AG04450 (cell line): ENCODE measurements at regions not wholly inside any gene's neighbourhood (a gene's known extent, or its start where the extent isn't known, plus 50 kb on each side); places are given as distances from the start of the nearest gene placed in this dataset.

ENCODE experiments used
- CTCF ChIA-PET: fragments of 300-600, 350-600 bp; formaldehyde crosslinking; extraction: SDS; loops from one replicate; lab custom pipeline; 2022; ENCODE audit warnings: antibody characterized with exemption, inconsistent platforms; lab: Charles Lee
- POLR2A ChIA-PET: fragments of 350-600 bp; formaldehyde crosslinking; extraction: SDS; loops from one replicate; lab custom pipeline; 2021; ENCODE audit warnings: antibody characterized with exemption, inconsistent platforms; lab: Yijun Ruan, JAX
- DNase-seq: peaks from one replicate; pipeline ENCODE4 v3.0.0-alpha.2; 2011; ENCODE audit warnings: low read depth, low spot score
- H3K27ac ChIP-seq: one replicate; pipeline ENCODE4 v1.5.1; 2012; ENCODE audit warnings: low read depth, low read length, control low read depth
- H3K27me3 ChIP-seq: one replicate; pipeline ENCODE4 v1.6.0; 2012; ENCODE audit warnings: low read length; ENCODE audit not compliant: control insufficient read depth, insufficient read depth
- H3K4me3 ChIP-seq: 2 replicates; pipeline ENCODE4 v1.5.1; 2011; ENCODE audit warnings: mild to moderate bottlenecking, low read depth, low read length, control low read depth
- H3K9me3 ChIP-seq: 2 replicates; pipeline ENCODE4 v1.5.1; 2012; ENCODE audit warnings: low read length; ENCODE audit not compliant: control insufficient read depth, insufficient read depth
- CTCF ChIP-seq: IDR thresholded peaks from 2 replicates; pipeline ENCODE4 v1.5.1; 2011; ENCODE audit warnings: low read depth, low read length, control low read depth, inconsistent platforms

GRCh38 chr18:7480879-7481278, 86.2 kb upstream of the PTPRM start:
- no peak for DNase-seq
- Histone ChIP-seq H3K27ac (no peak overlapping the region), H3K9me3 (no peaks in the 10 kb centered on the region), H3K4me3 (no peak overlapping the region), H3K27me3 (no peaks in the 10 kb centered on the region)
- no peak for TF ChIP-seq CTCF
- ChIA-PET CTCF (no interaction called here), POLR2A (no interaction called here)

- POLR2A ChIA-PET = no interaction called here
These were observed 84.8 kb upstream of the PTPRM start for GRCh38 chr18:7482342-7482741.

GRCh38 chr18:7485616-7486015, 81.5 kb upstream of the PTPRM start:
- POLR2A ChIA-PET = no interaction called here
- no peaks in the 10 kb centered on the region for H3K9me3 ChIP-seq
- no peak overlapping the region for H3K27ac ChIP-seq
- no peak overlapping the region for H3K4me3 ChIP-seq
- CTCF ChIA-PET = no interaction called here
- DNase-seq = no peak
- H3K27me3 ChIP-seq = no peaks in the 10 kb centered on the region
- TF ChIP-seq CTCF = no peak

More at GRCh38 chr18:7482342-7482741, 84.8 kb upstream of the PTPRM start:
- Histone ChIP-seq H3K27ac (no peak overlapping the region), H3K4me3 (no peak overlapping the region), H3K9me3 (no peaks in the 10 kb centered on the region), H3K27me3 (no peaks in the 10 kb centered on the region)
- no peak for DNase-seq
- TF ChIP-seq CTCF = no peak
- CTCF ChIA-PET = no interaction called here

GRCh38 chr18:7488571-7488970, 78.5 kb upstream of the PTPRM start:
- no peaks in the 10 kb centered on the region for H3K9me3 ChIP-seq
- no peak for TF ChIP-seq CTCF
- CTCF ChIA-PET = interaction anchor here (1.0 kb wide), 1 partner anchor 78 kb away, joined by 3 read pairs; no protein-coding TSS in a partner anchor

GRCh38 chr18:7490104-7490503, 77.0 kb upstream of the PTPRM start:
- TF ChIP-seq CTCF = no peak
- CTCF ChIA-PET = no interaction called here
- no peak overlapping the region for H3K4me3 ChIP-seq
- H3K27me3 ChIP-seq = no peaks in the 10 kb centered on the region
- no peak overlapping the region for H3K27ac ChIP-seq
- no peak for DNase-seq
- no peaks in the 10 kb centered on the region for H3K9me3 ChIP-seq
- POLR2A ChIA-PET = no interaction called here

More at GRCh38 chr18:7488571-7488970, 78.5 kb upstream of the PTPRM start:
- no peak overlapping the region for H3K4me3 ChIP-seq
- no peaks in the 10 kb centered on the region for H3K27me3 ChIP-seq
- no peak overlapping the region for H3K27ac ChIP-seq
- no peak for DNase-seq
- POLR2A ChIA-PET = no interaction called here
